Skeletal muscle tissue (tissue), 3 donors: ENCODE measurements at regions not wholly inside any gene's neighbourhood (a gene's known extent, or its start where the extent isn't known, plus 50 kb on each side); places are given as distances from the start of the nearest gene placed in this dataset.

Experiments
- H3K27ac ChIP-seq: one replicate; pipeline ENCODE4 v1.7.0; 2013; ENCODE audit warnings: mild to moderate bottlenecking, low read depth, low read length, inconsistent platforms
- H3K27me3 ChIP-seq, 3 donors: one replicate each; pipeline ENCODE4 v1.7.0; 2013; ENCODE audit warnings: low read length in 3 of 3; ENCODE audit not compliant: control insufficient read depth in 3 of 3, insufficient read depth in 3 of 3
- H3K36me3 ChIP-seq, 3 donors: one replicate each; pipeline ENCODE4 v1.7.0; 2013; ENCODE audit warnings: low read length in 3 of 3; ENCODE audit not compliant: control insufficient read depth in 3 of 3, insufficient read depth in 3 of 3
- H3K4me1 ChIP-seq, 3 donors: one replicate each; pipeline ENCODE4 v1.7.0; 2013; ENCODE audit warnings: low read length in 3 of 3, mild to moderate bottlenecking in 3 of 3; ENCODE audit not compliant: control insufficient read depth in 3 of 3, insufficient read depth in 3 of 3
- H3K4me3 ChIP-seq, 3 donors: one replicate each; pipeline ENCODE4 v1.7.0; 2013; ENCODE audit warnings: low read length in 3 of 3
- H3K9ac ChIP-seq, 3 donors: one replicate each; pipeline ENCODE4 v1.7.0; 2013; ENCODE audit warnings: low read length in 3 of 3, mild to moderate bottlenecking in 3 of 3, moderate library complexity in 2 of 3, low read depth in 1 of 3
- H3K9me3 ChIP-seq, 3 donors: one replicate each; pipeline ENCODE4 v1.7.0; 2013; ENCODE audit warnings: low read length in 3 of 3; ENCODE audit not compliant: control insufficient read depth in 3 of 3
- donor health status: Osteomylitis.

GRCh38 chr11:37727371-37727770 is 1129.3 kb upstream of the RAG2 start:
- H3K27ac ChIP-seq: no peak overlapping the region
- no peak overlapping the region for H3K9ac ChIP-seq
- no peak overlapping the region for H3K4me3 ChIP-seq
- H3K4me1 ChIP-seq: no peaks in the 10 kb centered on the region
- no peaks in the 10 kb centered on the region for H3K9me3 ChIP-seq
- H3K27me3 ChIP-seq: no peaks in the 10 kb centered on the region
- H3K36me3 ChIP-seq: no peaks in the 10 kb centered on the region

- no peak overlapping the region for H3K27ac ChIP-seq
- H3K9ac ChIP-seq: no peak overlapping the region
- H3K27me3 ChIP-seq: no peaks in the 10 kb centered on the region
- H3K4me3 ChIP-seq: no peak overlapping the region
- H3K9me3 ChIP-seq: no peaks in the 10 kb centered on the region
- no peaks in the 10 kb centered on the region for H3K4me1 ChIP-seq
- no peaks in the 10 kb centered on the region for H3K36me3 ChIP-seq
Observed at GRCh38 chr11:37724315-37724714, 1126.3 kb upstream of the RAG2 start.

- Histone ChIP-seq H3K4me1 (no peaks in the 10 kb centered on the region), H3K4me3 (no peak overlapping the region), H3K27ac (no peak overlapping the region), H3K27me3 (no peaks in the 10 kb centered on the region), H3K9me3 (no peaks in the 10 kb centered on the region), H3K36me3 (no peaks in the 10 kb centered on the region), H3K9ac (no peak overlapping the region)
Observed at GRCh38 chr11:37721485-37721884, 1123.4 kb upstream of the RAG2 start.

- Histone ChIP-seq H3K36me3 (no peaks in the 10 kb centered on the region), H3K9me3 (no peaks in the 10 kb centered on the region), H3K27ac (no peak overlapping the region), H3K27me3 (no peaks in the 10 kb centered on the region), H3K9ac (no peak overlapping the region), H3K4me3 (no peak overlapping the region), H3K4me1 (no peaks in the 10 kb centered on the region)
Observed at GRCh38 chr11:37718431-37718999, 1120.5 kb upstream of the RAG2 start.

DNA sequence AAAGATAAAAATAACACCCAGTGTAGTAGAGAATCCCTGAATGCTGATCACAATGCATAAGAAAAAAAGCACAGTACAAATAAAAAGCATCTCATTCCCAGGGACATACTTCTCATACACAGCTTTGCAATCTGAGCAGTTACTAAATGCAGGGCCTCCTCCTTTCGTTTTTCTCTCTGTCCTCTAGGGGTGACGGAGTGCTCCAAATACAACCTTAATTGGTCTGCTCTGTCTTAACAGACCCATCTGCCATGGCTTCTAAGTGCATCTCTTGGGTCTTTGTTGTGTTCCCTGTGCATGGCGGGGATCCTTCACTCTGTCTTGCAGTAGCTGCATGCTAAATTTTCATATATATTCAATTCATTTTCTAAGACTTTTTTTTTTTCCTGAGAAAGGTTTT is 1114.2 kb upstream of the RAG2 start:
- no peak overlapping the region for H3K9ac ChIP-seq
- H3K27me3 ChIP-seq: no peaks in the 10 kb centered on the region
- H3K9me3 ChIP-seq: no peaks in the 10 kb centered on the region

DNA sequence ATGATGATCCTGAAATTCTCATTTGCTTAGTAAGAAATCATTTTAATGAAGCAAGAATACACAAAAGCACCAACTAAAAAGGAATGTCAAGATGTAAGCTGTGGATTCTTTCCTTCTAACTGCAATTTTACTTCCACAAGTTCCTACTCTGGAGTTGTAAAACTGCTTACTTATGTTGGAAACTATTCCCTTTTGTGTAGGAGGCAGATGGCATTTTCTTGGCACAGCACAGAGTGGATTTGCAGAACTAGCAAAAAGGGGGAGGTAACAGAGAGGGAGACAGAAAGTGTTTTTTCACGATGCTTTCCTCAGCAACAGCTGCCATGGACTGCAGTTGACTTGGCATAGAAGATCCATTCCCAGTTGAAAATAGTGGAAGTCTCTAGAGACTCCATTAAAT is 1112.0 kb upstream of the RAG2 start:
- Histone ChIP-seq H3K27ac (no peak overlapping the region), H3K36me3 (no peaks in the 10 kb centered on the region), H3K9ac (no peak overlapping the region), H3K9me3 (no peaks in the 10 kb centered on the region), H3K4me3 (no peak overlapping the region), H3K27me3 (no peaks in the 10 kb centered on the region), H3K4me1 (no peaks in the 10 kb centered on the region)

More for the DNA sequence above, 1114.2 kb upstream of the RAG2 start:
- H3K4me3 ChIP-seq: no peak overlapping the region
- H3K27ac ChIP-seq: no peak overlapping the region
- no peaks in the 10 kb centered on the region for H3K36me3 ChIP-seq
- H3K4me1 ChIP-seq: no peaks in the 10 kb centered on the region

DNA sequence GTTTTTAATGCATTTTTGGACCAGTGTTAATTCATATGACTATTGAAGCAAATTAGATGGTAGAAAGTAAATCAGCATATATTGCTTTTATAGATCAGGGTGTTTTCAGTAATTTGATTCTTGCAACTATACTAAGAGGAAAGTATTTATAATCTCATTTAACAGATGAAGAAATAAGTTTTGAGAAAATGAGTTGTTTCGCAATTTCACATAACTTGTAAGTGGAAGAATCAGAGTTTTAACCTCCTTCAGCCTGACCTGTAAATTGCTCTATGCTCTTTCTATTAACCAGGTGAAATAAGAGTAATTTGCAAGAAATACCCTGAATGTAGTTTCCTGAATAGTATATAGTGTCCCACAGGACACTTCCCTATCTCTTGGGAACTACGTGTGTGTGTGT is 1106.8 kb upstream of the RAG2 start:
- no peak overlapping the region for H3K27ac ChIP-seq
- H3K9me3 ChIP-seq: no peaks in the 10 kb centered on the region
- H3K4me3 ChIP-seq: no peak overlapping the region
- H3K9ac ChIP-seq: no peak overlapping the region
- no peaks in the 10 kb centered on the region for H3K4me1 ChIP-seq
- no peaks in the 10 kb centered on the region for H3K36me3 ChIP-seq
- H3K27me3 ChIP-seq: no peaks in the 10 kb centered on the region

DNA sequence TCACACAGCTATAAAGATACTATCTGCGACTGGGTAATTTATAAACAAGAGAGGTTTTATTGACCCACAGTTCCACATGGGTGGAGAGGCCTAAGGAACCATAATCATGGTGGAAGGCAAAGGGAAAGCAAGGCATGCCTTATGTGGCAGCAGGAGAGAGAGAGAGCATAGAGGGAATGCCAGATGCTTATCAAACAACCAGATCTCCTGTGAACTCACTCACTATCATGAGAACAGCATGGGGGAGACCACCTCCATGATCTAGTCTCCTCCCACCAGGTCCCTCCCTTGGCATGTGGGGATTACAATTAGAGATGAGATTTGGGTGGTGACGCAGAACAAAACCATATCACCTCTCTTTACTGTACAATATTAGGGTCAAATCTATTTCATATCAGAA is 1101.6 kb upstream of the RAG2 start:
- H3K9ac ChIP-seq: no peak overlapping the region
- no peaks in the 10 kb centered on the region for H3K36me3 ChIP-seq
- H3K27me3 ChIP-seq: no peaks in the 10 kb centered on the region
- no peak overlapping the region for H3K4me3 ChIP-seq
- H3K4me1 ChIP-seq: no peaks in the 10 kb centered on the region
- peaks cover 0 to 3% (median 3%) of the 10 kb centered on the region in 3 donors for H3K9me3 ChIP-seq
- H3K27ac ChIP-seq: no peak overlapping the region

GRCh38 chr11:37695283-37695682 is 1097.2 kb upstream of the RAG2 start:
- no peak overlapping the region for H3K9ac ChIP-seq
- H3K27ac ChIP-seq: no peak overlapping the region
- H3K4me3 ChIP-seq: no peak overlapping the region
- peaks cover 0 to 3% (median 3%) of the 10 kb centered on the region in 3 donors for H3K9me3 ChIP-seq
- H3K36me3 ChIP-seq: no peaks in the 10 kb centered on the region
- H3K27me3 ChIP-seq: no peaks in the 10 kb centered on the region
- H3K4me1 ChIP-seq: no peaks in the 10 kb centered on the region

- H3K9me3 ChIP-seq: no peaks in the 10 kb centered on the region
- no peak overlapping the region for H3K27ac ChIP-seq
- no peak overlapping the region for H3K9ac ChIP-seq
- H3K4me1 ChIP-seq: no peaks in the 10 kb centered on the region
- no peaks in the 10 kb centered on the region for H3K36me3 ChIP-seq
- H3K4me3 ChIP-seq: no peak overlapping the region
- H3K27me3 ChIP-seq: no peaks in the 10 kb centered on the region
Observed at GRCh38 chr11:37689951-37690350, 1091.9 kb upstream of the RAG2 start.

- no peaks in the 10 kb centered on the region for H3K27me3 ChIP-seq
- no peak overlapping the region for H3K4me3 ChIP-seq
- H3K36me3 ChIP-seq: no peaks in the 10 kb centered on the region
- no peak overlapping the region for H3K9ac ChIP-seq
- H3K9me3 ChIP-seq: no peaks in the 10 kb centered on the region
- H3K4me1 ChIP-seq: no peaks in the 10 kb centered on the region
- no peak overlapping the region for H3K27ac ChIP-seq
Observed at GRCh38 chr11:37688456-37688855, 1090.4 kb upstream of the RAG2 start.
